ENCODE measurements at regions not wholly inside any gene's neighbourhood (a gene's known extent, or its start where the extent isn't known, plus 50 kb on each side); places are given as distances from the start of the nearest gene placed in this dataset.

DNA sequence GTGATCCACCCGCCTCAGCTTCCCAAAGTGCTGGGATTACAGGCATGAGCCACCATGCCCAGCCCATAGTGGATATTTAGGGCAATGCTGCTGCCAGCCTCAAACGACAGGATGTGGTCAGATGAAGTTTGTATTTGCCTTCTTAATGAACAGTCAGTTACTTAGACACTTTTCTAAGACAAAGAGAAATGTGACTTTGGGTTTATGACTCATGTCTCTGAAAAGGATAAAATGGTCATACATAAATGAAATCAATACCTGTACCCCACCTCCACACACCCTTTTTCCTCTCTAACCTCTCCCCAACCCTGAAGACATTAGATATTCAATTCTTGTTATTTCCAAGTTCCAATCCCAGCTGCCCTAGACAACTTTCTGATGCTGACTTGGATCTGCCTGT lies 109.3 kb upstream of the INSIG1 start:
- TF ChIP-seq, protein P1, sequence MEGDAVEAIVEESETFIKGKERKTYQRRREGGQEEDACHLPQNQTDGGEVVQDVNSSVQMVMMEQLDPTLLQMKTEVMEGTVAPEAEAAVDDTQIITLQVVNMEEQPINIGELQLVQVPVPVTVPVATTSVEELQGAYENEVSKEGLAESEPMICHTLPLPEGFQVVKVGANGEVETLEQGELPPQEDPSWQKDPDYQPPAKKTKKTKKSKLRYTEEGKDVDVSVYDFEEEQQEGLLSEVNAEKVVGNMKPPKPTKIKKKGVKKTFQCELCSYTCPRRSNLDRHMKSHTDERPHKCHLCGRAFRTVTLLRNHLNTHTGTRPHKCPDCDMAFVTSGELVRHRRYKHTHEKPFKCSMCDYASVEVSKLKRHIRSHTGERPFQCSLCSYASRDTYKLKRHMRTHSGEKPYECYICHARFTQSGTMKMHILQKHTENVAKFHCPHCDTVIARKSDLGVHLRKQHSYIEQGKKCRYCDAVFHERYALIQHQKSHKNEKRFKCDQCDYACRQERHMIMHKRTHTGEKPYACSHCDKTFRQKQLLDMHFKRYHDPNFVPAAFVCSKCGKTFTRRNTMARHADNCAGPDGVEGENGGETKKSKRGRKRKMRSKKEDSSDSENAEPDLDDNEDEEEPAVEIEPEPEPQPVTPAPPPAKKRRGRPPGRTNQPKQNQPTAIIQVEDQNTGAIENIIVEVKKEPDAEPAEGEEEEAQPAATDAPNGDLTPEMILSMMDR (IDR thresholded peaks at IDR 0.05; ENCODE audit: borderline replicate concordance, insufficient read depth, low read depth, low read length): no peak
- no peak overlapping the region for H3K4me3 ChIP-seq (ENCODE audit: low read depth, low read length)

DNA sequence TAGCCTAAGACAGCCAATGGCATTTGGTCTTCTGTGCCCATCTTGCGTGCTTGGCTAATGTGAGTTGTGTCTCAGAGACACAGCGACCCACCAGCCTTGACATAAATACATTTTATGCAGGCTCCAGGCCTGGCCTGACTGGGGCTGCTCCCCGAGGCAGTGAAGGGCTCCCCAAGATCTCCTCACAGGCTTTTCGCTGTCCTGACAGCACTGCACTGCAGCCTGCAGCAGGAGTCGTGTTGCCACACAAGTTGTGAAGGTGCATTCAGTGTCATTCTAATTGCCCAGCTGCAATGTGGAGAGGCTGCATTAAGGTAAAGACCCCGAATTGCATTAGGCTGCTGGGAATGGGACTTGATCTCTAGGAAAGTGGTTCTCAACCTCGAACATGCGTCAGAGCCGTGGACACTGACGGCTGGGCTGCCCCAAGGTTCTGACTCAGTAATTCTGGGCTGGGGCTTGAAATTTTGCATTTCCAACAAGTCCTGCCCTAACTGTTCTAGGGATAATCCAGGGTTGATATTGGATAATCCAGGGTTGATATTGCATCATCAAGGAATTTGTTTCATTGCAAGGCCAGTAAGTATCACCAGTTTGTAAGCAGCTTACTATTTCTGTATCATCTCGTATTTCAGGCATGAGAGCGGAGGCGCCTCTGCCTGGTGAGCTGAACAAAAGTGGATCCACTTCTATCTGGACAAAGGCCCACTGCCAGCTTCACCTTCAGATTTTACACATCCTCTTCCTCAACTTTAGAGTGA lies 108.7 kb upstream of the INSIG1 start:
- no peak overlapping the region for H3K4me3 ChIP-seq (ENCODE audit: low read depth, low read length)
- TF ChIP-seq, protein P1 (IDR thresholded peaks at IDR 0.05; ENCODE audit: borderline replicate concordance, insufficient read depth, low read depth, low read length): no peak

DNA sequence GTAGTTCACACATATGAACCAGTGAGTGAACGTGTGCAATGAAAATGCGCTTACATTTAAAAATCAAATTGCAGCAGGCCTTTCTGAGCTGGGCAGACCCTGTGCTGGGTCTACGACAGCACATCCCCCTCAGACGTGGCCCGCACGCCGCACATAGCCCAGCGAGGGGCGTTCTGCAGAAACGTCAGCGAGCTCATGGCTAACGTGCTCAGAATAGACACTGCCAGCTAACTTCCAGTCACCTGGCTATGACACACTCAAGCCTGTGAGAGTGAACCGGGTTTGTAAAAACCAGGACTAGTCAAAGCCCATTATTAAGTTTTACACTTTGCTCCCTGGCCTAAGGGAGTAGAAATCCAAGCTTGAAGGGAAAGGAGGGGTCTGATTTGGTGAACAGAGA lies 108.1 kb upstream of the INSIG1 start:
- TF ChIP-seq, protein P1 (IDR thresholded peaks at IDR 0.05; ENCODE audit: borderline replicate concordance, insufficient read depth, low read depth, low read length): no peak
- no peak overlapping the region for H3K4me3 ChIP-seq (ENCODE audit: low read depth, low read length)

DNA sequence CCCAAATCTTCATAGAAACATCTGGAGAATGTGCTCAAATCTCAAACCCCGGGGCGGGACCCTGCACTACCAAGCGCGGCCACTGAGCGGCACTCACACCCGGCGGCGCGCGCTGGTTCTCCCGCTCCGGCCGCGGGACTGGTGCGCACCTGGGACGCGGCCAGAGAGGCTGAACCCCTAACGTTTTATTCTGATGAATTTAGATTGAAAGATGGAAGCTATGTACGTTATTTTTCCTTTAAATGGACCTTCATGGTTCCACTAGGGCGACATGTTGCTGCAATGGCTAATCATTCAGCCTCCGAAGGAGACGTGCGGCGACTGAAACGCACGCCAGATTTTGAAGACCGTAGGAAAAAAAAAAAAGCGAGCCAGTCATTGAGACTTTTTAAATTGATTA lies 107.0 kb upstream of the INSIG1 start:
- H3K4me3 ChIP-seq (ENCODE audit: low read depth, low read length): no peak overlapping the region

DNA sequence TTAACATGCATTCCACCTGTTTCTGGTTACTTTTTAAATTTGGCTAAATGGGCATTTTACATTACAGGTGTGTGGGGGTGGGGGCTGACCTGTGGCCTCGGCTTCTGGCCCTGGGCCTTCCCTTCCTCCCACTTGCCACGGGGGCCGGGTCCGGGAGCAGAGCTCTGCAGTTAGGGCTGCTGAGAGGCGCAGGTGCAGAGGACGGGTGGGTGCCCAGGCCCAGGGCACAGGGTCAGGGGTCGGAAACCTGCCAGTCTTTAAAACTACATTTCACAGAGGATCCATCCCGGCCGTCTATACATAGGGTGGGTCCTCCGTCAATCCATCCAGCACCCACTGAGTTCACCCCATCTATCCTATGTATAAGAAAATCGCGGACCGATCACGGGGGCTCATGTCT lies 106.5 kb upstream of the INSIG1 start:
- TF ChIP-seq, protein P1 (IDR thresholded peaks at IDR 0.05; ENCODE audit: borderline replicate concordance, insufficient read depth, low read depth, low read length): no peak
- no peak overlapping the region for H3K4me3 ChIP-seq (ENCODE audit: low read depth, low read length)

More for the DNA sequence above, 107.0 kb upstream of the INSIG1 start:
- TF ChIP-seq, protein P1 (IDR thresholded peaks at IDR 0.05; ENCODE audit: borderline replicate concordance, insufficient read depth, low read depth, low read length): peak; percentile 92

DNA sequence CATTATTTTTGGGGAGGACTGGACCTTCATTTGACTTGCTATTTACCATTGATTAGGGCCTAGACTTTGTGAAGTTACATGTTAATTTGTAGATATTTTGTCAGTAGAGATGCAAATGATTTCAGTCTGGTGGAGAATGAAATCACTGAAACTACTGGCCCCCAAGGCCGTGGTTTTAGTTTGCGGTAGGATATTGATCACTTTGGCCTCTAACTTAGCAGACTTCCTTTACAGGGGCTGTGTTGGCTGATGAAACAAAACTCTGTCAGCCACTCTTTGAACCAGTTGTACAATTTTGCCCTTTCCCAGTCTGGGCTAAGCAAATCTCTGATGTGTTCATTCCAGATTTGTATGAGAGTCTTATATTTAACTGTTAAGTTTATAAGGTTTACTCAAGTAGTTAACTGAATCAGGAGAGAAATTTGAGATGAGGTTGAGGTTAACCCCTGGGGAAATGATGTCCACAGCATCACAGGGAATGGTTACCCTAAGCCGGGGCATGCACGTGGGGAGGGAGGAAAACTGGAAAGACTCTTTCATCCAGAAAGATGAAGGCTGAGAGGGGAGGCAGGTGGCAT lies 105.7 kb upstream of the INSIG1 start:
- TF ChIP-seq, protein P1 (IDR thresholded peaks at IDR 0.05; ENCODE audit: borderline replicate concordance, insufficient read depth, low read depth, low read length): no peak
- no peak overlapping the region for H3K4me3 ChIP-seq (ENCODE audit: low read depth, low read length)
